ENCODE measurements at regions not wholly inside any gene's neighbourhood (a gene's known extent, or its start where the extent isn't known, plus 50 kb on each side); places are given as distances from the start of the nearest gene placed in this dataset.

GRCh38 chr1:61005614-61006580, 76.5 kb upstream of the NFIA start (continued):
- no peak for TF ChIP-seq CHD7 (IDR thresholded peaks at IDR 0.05; ENCODE audit: insufficient replicate concordance, low read length)
- no peak for TF ChIP-seq EP300 (IDR thresholded peaks at IDR 0.05; ENCODE audit: borderline replicate concordance in 1 of 2, low read depth in 2 of 2, low read length in 2 of 2)
- no peak for TF ChIP-seq E2F6 (IDR thresholded peaks at IDR 0.05)
- TF ChIP-seq RNF2 (IDR thresholded peaks at IDR 0.05; ENCODE audit: borderline replicate concordance, low read depth, low read length, missing control alignments, poor library complexity, severe bottlenecking), result no peak
- TF ChIP-seq NANOG (IDR thresholded peaks at IDR 0.05; ENCODE audit: insufficient read depth, low read depth, low read length, poor library complexity, severe bottlenecking), result no peak
- no peak for TF ChIP-seq CBX5 (IDR thresholded peaks at IDR 0.05; ENCODE audit: low read depth, low read length)
- TF ChIP-seq CHD2 (IDR thresholded peaks at IDR 0.05; ENCODE audit: low read length), result no peak
- TF ChIP-seq JUND (IDR thresholded peaks at IDR 0.05; ENCODE audit: low read length), result peak; percentile 13; the same call in 1 of the 2 replicates
